T1000 (cell line): ENCODE measurements at regions not wholly inside any gene's neighbourhood (a gene's known extent, or its start where the extent isn't known, plus 50 kb on each side); places are given as distances from the start of the nearest gene placed in this dataset.
"Not testable (repeated sequence)": the region's sequence is repeated elsewhere in the genome, so short reads cannot be mapped to it uniquely, and the experiment has no call there.

Source experiments
- DNase-seq: peaks from one replicate; lab custom pipeline; 2025; ENCODE audit warnings: mixed read lengths; lab: John Stamatoyannopoulos, UW

- DNase-seq = no peak
These were observed 924.4 kb upstream of the NXPH2 start for GRCh38 chr2:139704606-139705005.

- no peak for DNase-seq
These were observed 914.1 kb upstream of the NXPH2 start for GRCh38 chr2:139694327-139694726.

- no peak for DNase-seq
These were observed 906.0 kb upstream of the NXPH2 start for GRCh38 chr2:139686205-139686604.

- DNase-seq = no peak
These were observed 905.1 kb upstream of the NXPH2 start for GRCh38 chr2:139685090-139685983.

GRCh38 chr2:139684286-139684860, 904.2 kb upstream of the NXPH2 start:
- DNase-seq = no peak

- no peak for DNase-seq
These were observed 894.4 kb upstream of the NXPH2 start for GRCh38 chr2:139674577-139674976.

GRCh38 chr2:139673447-139673846, 893.3 kb upstream of the NXPH2 start:
- DNase-seq = not testable (repeated sequence)

GRCh38 chr2:139669675-139670074, 889.5 kb upstream of the NXPH2 start:
- no peak for DNase-seq

- no peak for DNase-seq
These were observed 872.2 kb upstream of the NXPH2 start for GRCh38 chr2:139652385-139652784.

GRCh38 chr2:139645617-139646016, 865.4 kb upstream of the NXPH2 start:
- no peak for DNase-seq

GRCh38 chr2:139643139-139643538, 862.9 kb upstream of the NXPH2 start:
- no peak for DNase-seq

- DNase-seq = no peak
These were observed 851.8 kb upstream of the NXPH2 start for GRCh38 chr2:139631966-139632365.

- no peak for DNase-seq
These were observed 848.7 kb upstream of the NXPH2 start for GRCh38 chr2:139628931-139629330.

GRCh38 chr2:139626128-139626527, 845.9 kb upstream of the NXPH2 start:
- DNase-seq = no peak

- DNase-seq = no peak
These were observed 842.5 kb upstream of the NXPH2 start for GRCh38 chr2:139622691-139623090.

- no peak for DNase-seq
These were observed 837.6 kb upstream of the NXPH2 start for GRCh38 chr2:139617747-139618146.

- no peak for DNase-seq
These were observed 833.1 kb upstream of the NXPH2 start for GRCh38 chr2:139613264-139613663.

- no peak for DNase-seq
These were observed 830.3 kb upstream of the NXPH2 start for GRCh38 chr2:139610512-139610911.

- DNase-seq = no peak
These were observed 828.9 kb upstream of the NXPH2 start for GRCh38 chr2:139609109-139609508.

- no peak for DNase-seq
These were observed 825.5 kb upstream of the NXPH2 start for GRCh38 chr2:139605668-139606067.

- DNase-seq = no peak
These were observed 820.0 kb upstream of the NXPH2 start for GRCh38 chr2:139600166-139600565.

GRCh38 chr2:139585101-139585500, 804.9 kb upstream of the NXPH2 start:
- no peak for DNase-seq

- no peak for DNase-seq
These were observed 794.2 kb upstream of the NXPH2 start for GRCh38 chr2:139574371-139574770.

- DNase-seq = no peak
These were observed 776.6 kb upstream of the NXPH2 start for GRCh38 chr2:139556789-139557188.
